ENCODE measurements at regions not wholly inside any gene's neighbourhood (a gene's known extent, or its start where the extent isn't known, plus 50 kb on each side); places are given as distances from the start of the nearest gene placed in this dataset.
"Not testable (repeated sequence)": the region's sequence is repeated elsewhere in the genome, so short reads cannot be mapped to it uniquely, and the experiment has no call there.

- not testable (repeated sequence) for TF ChIP-seq RAD51 (IDR thresholded peaks at IDR 0.05); CTCF (IDR thresholded peaks at IDR 0.05 in 2 of 3, conservative IDR thresholded peaks at IDR 0.05 in 1 of 3; ENCODE audit: control insufficient read depth in 2 of 3, extremely low read depth in 1 of 3, insufficient read depth in 1 of 3, low read depth in 3 of 3, low read length in 3 of 3); CBX5 (IDR thresholded peaks at IDR 0.05; ENCODE audit: low read depth); SMC3 (IDR thresholded peaks at IDR 0.05; ENCODE audit: borderline replicate concordance, low read length); TCF12 (IDR thresholded peaks at IDR 0.05; ENCODE audit: low read depth, low read length)
Measured at GRCh38 chr2:132254306-132254919, 92.7 kb upstream of the ANKRD30BL start.

Measured in GM12878 (cell line).